SH-SY5Y (cell line): ENCODE measurements at regions not wholly inside any gene's neighbourhood (a gene's known extent, or its start where the extent isn't known, plus 50 kb on each side); places are given as distances from the start of the nearest gene placed in this dataset.

Experiments
- GATA2 ChIP-seq: IDR thresholded peaks from 2 replicates; pipeline ENCODE4 v1.6.1; 2011; ENCODE audit warnings: mild to moderate bottlenecking, low read depth, low read length
- GATA3 ChIP-seq: IDR thresholded peaks from 2 replicates; pipeline ENCODE4 v1.6.1; 2011; ENCODE audit warnings: low read depth, mild to moderate bottlenecking, low read length, moderate library complexity

GRCh38 chr11:23280088-23280487 lies 419.8 kb upstream of the CCDC179 start:
- no peak for TF ChIP-seq GATA2
- TF ChIP-seq GATA3: no peak
